GM19455 (cell line): ENCODE measurements at regions not wholly inside any gene's neighbourhood (a gene's known extent, or its start where the extent isn't known, plus 50 kb on each side); places are given as distances from the start of the nearest gene placed in this dataset.

Experiments used
- ATAC-seq: cut with Tn5 transposase; IDR thresholded peaks from one replicate; pipeline ENCODE4 v1.9.1; 2021; ENCODE audit not compliant: unreplicated experiment

GRCh38 chr4:126267689-126268088 lies 952.9 kb downstream of the FAT4 start:
- no peak for ATAC-seq

- ATAC-seq: no peak
Observed at GRCh38 chr4:126268106-126268505, 953.4 kb downstream of the FAT4 start.

- ATAC-seq: no peak
Observed at GRCh38 chr4:126269106-126269505, 954.4 kb downstream of the FAT4 start.

DNA sequence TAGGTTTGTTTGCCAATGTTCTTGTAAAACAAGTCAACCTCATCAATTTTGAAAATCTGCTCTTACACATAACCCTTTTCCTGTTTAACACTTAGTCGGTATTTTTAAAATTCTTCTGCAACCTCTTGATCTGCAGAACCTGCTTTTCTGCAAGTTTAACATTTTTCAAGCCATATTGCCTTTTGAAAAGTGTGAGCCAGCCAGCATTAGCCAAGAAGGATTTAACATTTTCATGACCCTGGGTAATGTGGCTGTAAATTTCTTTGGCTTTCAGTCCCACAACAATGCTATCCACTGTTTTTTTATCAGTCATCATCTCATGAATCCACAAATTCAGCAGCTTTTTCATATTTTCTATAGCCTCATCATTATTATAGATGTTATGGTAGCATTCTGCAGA lies 956.5 kb downstream of the FAT4 start:
- no peak for ATAC-seq

GRCh38 chr4:126273746-126274145 lies 959.0 kb downstream of the FAT4 start:
- no peak for ATAC-seq

DNA sequence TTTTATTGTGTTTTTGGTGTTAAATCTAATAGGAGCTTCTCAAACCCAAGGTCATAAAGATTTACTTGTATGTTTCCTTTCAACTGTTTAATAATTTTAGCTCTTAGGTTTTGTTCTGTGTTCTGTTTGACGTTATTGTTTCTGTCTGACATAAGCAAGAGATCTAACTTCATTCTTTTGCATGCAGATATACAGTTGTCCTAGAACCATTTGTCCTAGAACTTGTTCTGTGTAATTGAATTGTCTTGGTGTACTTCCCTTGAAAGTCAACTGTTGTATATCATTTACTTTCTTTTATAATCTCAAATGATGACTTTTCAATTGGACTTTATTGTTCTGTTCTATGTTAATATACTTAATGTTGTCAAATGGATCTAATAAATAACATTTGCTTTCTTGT lies 977.1 kb downstream of the FAT4 start:
- no peak for ATAC-seq

- no peak for ATAC-seq
Observed at GRCh38 chr4:126298271-126298670, 983.5 kb downstream of the FAT4 start.

GRCh38 chr4:126306152-126306869 lies 991.6 kb downstream of the FAT4 start:
- no peak for ATAC-seq

DNA sequence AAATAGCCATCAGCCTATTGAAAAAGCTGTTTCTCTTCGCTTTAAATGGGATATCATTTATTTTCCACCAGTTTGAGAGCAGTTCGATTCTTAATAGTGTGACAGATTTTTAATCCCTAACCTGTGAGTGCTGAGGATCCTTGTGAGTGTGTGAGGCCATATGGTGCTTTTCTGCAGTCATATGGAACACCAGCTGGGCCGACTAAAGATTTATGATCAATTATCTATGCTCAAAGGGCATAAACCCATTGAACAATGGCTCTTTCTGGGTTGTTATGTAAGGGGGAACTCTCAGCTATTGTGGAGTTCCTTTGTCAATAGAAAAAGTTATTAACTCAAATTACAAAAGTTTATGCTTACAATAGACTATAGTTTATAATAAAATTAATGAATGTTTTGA lies 1003.6 kb downstream of the FAT4 start:
- ATAC-seq: no peak

- ATAC-seq: no peak
Observed at GRCh38 chr4:126328914-126329313, 1014.2 kb downstream of the FAT4 start.

GRCh38 chr4:126338548-126338947 lies 1023.8 kb downstream of the FAT4 start:
- no peak for ATAC-seq

DNA sequence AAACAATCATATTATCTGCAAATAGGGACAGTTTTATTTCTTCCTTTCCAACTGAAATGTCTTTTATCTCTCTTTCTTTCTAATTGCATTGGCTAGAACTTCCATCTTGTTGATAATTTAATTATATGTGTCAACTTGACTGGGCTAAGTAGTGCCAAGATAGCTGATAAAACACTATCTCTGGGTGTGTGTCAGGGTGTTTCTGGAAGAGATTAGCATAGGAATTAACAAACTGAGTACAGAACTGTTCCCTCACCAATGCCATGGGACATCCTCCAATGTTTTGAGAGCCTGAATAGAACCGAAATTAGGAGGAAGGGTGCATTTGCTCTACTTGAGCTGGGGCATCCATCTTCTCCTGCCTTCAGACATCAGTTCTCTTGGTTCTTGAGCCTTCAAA lies 1027.2 kb downstream of the FAT4 start:
- ATAC-seq: no peak

DNA sequence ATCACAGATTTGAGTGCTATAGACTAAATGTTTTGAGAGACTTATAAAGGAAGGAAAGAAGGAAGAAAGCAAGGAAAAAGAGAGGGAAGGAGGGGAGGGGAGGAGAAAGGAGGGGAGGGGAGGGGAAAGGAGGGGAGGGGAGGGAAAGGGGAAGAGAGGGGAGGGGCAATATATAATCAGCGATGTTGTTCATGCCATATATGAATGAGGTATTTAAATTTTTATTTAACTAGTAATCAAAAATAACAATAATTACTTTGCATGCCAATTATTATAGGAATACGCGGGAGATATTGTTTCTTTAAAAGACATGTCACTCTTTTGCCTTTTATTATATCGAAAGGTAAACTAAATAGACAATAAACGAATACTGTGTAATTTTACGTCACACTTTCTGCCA lies 1029.7 kb downstream of the FAT4 start:
- ATAC-seq: no peak

DNA sequence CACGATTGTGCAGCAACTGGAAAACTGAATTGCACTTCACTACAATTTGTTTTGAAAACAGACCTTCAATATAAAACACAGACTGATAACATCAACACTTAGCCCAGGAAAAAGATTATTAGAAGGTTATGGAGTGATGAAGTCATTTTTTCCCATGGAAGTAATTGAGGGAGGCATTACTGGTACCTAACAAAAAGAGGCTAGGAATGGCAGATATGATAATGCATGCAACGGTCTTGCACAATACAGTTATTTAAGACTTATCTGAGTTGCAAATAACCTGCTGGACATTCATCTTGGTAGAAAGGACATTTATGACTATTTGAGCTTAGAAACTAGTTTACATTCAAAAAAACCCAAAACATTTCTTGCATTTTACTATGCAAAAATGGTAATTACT lies 1031.9 kb downstream of the FAT4 start:
- ATAC-seq: no peak

DNA sequence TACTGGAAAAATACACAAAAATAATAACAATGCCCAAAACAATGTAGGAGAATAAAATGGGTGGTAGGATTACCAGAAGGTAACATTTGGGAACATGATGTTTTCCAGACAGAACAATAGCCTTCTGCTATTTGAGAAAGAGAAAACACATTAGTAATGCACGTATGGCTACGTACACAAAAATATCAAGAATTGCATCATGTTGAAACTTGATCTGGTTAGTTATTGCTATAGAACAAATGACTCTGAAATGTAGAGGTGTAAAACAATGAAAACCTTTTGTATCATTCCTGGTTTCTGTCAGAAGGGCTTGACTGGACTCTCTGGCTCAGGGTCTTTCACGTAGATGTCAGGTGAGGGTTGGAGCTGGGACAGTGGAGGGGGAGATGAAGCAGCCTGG lies 1040.0 kb downstream of the FAT4 start:
- ATAC-seq: no peak

DNA sequence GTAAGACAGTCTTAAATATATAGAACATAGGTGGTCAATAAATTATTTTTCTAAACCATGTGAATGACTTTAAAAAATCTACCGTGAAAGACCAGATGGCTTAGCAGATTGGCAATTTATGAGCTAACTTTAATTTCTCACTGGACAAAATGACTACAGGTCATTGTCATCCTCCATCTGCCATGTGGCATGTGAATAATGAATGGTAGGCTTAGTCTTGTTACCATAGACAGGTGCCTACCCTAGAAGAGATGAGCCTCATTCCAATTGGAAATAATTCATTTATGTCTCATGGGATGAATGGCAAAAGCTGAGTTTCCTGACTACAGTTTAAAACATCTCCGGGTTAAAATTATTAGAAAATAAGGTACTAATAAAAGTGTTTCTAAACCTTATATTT lies 1043.3 kb downstream of the FAT4 start:
- ATAC-seq: no peak

- no peak for ATAC-seq
Observed at GRCh38 chr4:126361287-126361686, 1046.5 kb downstream of the FAT4 start.

DNA sequence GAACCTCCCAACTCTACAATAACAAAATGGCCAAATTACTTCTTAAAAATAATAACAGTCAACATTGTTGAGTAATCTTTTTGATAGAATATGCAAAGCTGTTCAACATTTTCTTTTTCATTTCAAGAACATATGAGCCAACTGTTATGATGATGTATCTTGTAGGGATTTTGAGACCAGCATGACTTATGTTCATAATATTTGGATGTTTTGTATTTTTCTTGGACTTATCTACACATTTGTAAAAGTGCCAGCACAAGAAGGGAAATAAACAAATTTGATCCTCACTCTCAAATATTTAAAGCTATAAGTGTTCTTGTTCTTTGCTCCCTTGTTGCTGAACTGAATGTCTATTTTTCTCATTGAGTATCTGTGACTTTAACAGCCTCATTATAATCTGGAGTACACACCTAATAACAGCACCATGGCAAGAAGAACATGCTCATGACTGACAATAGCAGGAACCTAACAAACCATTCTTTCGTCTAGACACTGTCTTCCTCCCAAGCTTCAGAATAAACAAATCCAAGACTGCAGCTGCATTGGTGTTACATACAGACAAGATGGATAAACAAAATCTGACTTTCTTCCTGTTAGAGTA lies 1049.7 kb downstream of the FAT4 start:
- ATAC-seq: no peak

DNA sequence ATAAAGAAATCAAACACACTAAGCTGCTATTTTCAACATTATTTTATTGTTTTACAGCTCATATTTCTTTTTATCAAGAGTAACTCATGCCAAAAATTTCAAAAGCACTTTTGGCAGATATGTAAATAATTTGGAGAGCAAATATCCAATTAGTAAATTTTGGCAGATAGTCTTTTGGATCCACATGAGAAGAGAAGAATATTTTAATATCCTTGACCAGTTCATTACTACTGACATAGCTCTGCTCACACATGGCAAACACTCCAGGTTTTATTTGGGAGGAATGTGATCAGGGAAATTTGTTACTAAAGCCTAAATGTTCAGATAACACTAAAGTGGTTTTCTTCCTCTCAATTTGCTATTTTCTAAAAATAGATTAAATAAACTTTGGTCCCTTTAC lies 1054.3 kb downstream of the FAT4 start:
- no peak for ATAC-seq

DNA sequence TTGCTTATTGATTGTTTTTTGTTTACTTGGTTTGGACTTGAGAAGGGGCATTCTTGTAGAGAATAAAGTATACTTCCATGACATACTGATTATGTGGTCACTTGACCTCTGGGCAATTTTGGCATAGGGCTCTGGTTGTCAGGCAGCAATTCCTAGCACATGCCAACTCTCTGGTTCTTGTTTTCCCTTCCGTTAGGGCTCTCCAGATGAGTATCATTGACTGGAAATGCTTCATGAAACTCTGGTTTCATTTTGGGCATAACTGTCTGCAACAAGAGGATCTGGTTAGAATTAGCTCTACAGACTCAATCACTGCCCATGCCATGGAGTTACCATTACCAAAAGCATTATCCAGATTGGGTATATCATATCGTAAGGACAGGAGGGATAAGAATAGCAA lies 1057.9 kb downstream of the FAT4 start:
- ATAC-seq: no peak

DNA sequence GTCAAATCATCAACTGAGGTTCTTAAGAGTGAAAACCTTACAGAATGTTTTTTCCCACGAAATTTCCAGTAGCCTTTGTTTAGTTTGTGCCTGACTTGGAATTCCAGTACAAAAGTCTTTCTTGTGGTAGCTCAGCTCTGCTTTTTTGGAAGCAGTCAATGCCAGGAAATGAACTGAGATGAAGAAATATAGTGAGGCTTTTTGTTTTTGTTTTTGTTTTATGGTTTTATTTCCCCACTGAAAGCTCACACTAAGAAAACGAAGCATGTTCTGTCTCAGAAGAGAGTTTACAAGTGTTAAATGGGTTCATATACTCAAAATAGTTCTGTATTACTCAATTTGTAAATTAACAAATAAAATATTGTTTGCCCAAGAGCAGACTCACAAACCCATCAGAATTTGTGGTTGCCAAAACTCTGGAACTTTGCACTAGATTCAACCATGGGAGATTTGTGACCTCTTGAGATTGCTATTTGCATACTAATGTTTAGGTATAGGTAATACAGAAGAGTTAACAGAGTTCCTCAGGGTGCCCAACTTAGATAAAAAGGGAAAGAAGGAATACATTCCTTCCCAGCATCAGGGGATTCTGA lies 1060.8 kb downstream of the FAT4 start:
- ATAC-seq: no peak

DNA sequence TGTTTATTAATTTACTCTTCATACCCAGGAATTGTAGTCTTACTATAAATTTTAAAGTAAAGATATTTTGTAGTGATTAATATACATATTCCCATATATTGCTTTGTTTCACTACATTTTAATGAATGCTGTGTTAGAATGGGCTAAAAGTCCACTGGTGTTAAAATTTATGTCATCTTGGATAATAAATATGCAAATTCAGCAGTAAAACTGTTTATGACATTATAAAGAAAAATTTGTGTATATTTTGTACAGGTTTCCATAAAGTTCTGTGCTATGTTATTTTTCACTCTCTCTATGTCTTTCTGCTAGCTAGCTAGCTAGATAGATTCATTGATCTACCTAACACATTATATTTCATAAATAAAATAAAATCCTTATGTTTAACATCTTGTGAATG lies 1071.2 kb downstream of the FAT4 start:
- no peak for ATAC-seq

GRCh38 chr4:126386512-126386911 lies 1071.8 kb downstream of the FAT4 start:
- ATAC-seq: no peak
